Thoracic aorta (tissue), 2 donors: ENCODE measurements at regions not wholly inside any gene's neighbourhood (a gene's known extent, or its start where the extent isn't known, plus 50 kb on each side); places are given as distances from the start of the nearest gene placed in this dataset.
A peak's percentile ranks its signal among the peaks of the same experiment; 100 is the strongest.

Experiments
- ATAC-seq: fragments of 150-250 bp; one replicate; pipeline ENCODE4 v1.8.0; 2017; ENCODE audit warnings: low read depth; ENCODE audit not compliant: insufficient number of reproducible peaks, low FRiP score
- DNase-seq: peaks from one replicate; pipeline ENCODE4 v3.0.0-alpha.2; 2020; ENCODE audit warnings: low spot score
- H3K27ac ChIP-seq, 2 donors: fragments of 200-600 bp; sonication (generic); 1 replicate in 1 of 2; 2 replicates in 1 of 2; pipeline ENCODE4 v1.5.1; 2016; ENCODE audit warnings: mild to moderate bottlenecking in 2 of 2, moderate library complexity in 2 of 2
- H3K27me3 ChIP-seq: fragments of 200-600 bp; sonication (generic); replicated peaks from 2 replicates; pipeline ENCODE4 v1.6.0; 2016; ENCODE audit warnings: mild to moderate bottlenecking; ENCODE audit not compliant: insufficient read depth
- H3K36me3 ChIP-seq: fragments of 200-600 bp; sonication (generic); one replicate; pipeline ENCODE4 v1.5.1; 2016
- H3K4me1 ChIP-seq, 2 donors: fragments of 200-600 bp; sonication (generic); 1 replicate in 1 of 2; 2 replicates in 1 of 2; pipeline versions ENCODE4 v1.5.1 to v1.6.0; 2016; ENCODE audit warnings: low read depth in 2 of 2, mild to moderate bottlenecking in 1 of 2; ENCODE audit not compliant: control insufficient read depth in 1 of 2
- H3K4me3 ChIP-seq: fragments of 200-600 bp; sonication (generic); 2 replicates; pipeline ENCODE4 v1.5.1; 2016; ENCODE audit warnings: mild to moderate bottlenecking
- H3K9me3 ChIP-seq: fragments of 200-600 bp; sonication (generic); 2 replicates; pipeline ENCODE4 v1.5.1; 2016
- CTCF ChIP-seq: fragments of 200-600 bp; sonication (generic); IDR thresholded peaks from one replicate; pipeline ENCODE4 v1.5.1; 2019; ENCODE audit warnings: antibody characterized with exemption

- no peak for TF ChIP-seq CTCF
- Histone ChIP-seq H3K9me3 (no peaks in the 10 kb centered on the region), H3K27ac (peak overlapping the region in 1 of 2 donors; percentile 27), H3K4me3 (no peak overlapping the region), H3K36me3 (no peaks in the 10 kb centered on the region), H3K27me3 (no peaks in the 10 kb centered on the region), H3K4me1 (peaks cover 0 to 10% of the 10 kb centered on the region in 2 donors)
- DNase-seq (no peak), ATAC-seq (no peak)
Measured at GRCh38 chr18:22667616-22668422, 250.1 kb upstream of the CTAGE1 start.

GRCh38 chr18:22668496-22668895 lies 250.8 kb upstream of the CTAGE1 start:
- ATAC-seq (no peak), DNase-seq (no peak)
- H3K36me3 ChIP-seq = no peaks in the 10 kb centered on the region
- no peak for TF ChIP-seq CTCF
- no peak overlapping the region for H3K27ac ChIP-seq
- H3K9me3 ChIP-seq = no peaks in the 10 kb centered on the region
- peaks cover 0 to 10% of the 10 kb centered on the region in 2 donors for H3K4me1 ChIP-seq
- no peak overlapping the region for H3K4me3 ChIP-seq
- H3K27me3 ChIP-seq = no peaks in the 10 kb centered on the region

- H3K9me3 ChIP-seq = no peaks in the 10 kb centered on the region
- ATAC-seq (no peak), DNase-seq (no peak)
- peaks cover 0 to 19% of the 10 kb centered on the region in 2 donors for H3K4me1 ChIP-seq
- H3K27ac ChIP-seq = no peak overlapping the region
- H3K27me3 ChIP-seq = no peaks in the 10 kb centered on the region
- no peak overlapping the region for H3K4me3 ChIP-seq
- no peak for TF ChIP-seq CTCF
- H3K36me3 ChIP-seq = no peaks in the 10 kb centered on the region
Measured at GRCh38 chr18:22670914-22671313, 253.2 kb upstream of the CTAGE1 start.

GRCh38 chr18:22673182-22673862 lies 255.6 kb upstream of the CTAGE1 start:
- Histone ChIP-seq H3K36me3 (no peaks in the 10 kb centered on the region), H3K4me3 (no peak overlapping the region), H3K27ac (no peak overlapping the region), H3K27me3 (no peaks in the 10 kb centered on the region), H3K4me1 (peaks cover 0 to 9% of the 10 kb centered on the region in 2 donors), H3K9me3 (no peaks in the 10 kb centered on the region)
- no peak for TF ChIP-seq CTCF
- DNase-seq (no peak), ATAC-seq (no peak)

- no peaks in the 10 kb centered on the region for H3K9me3 ChIP-seq
- peak overlapping the region in 1 of 2 donors; percentile 7 for H3K27ac ChIP-seq
- no peak for TF ChIP-seq CTCF
- peaks cover 0 to 9% of the 10 kb centered on the region in 2 donors for H3K4me1 ChIP-seq
- H3K27me3 ChIP-seq = no peaks in the 10 kb centered on the region
- no peak overlapping the region for H3K4me3 ChIP-seq
- ATAC-seq (peak; percentile 80), DNase-seq (no peak)
- H3K36me3 ChIP-seq = no peaks in the 10 kb centered on the region
Measured at GRCh38 chr18:22674272-22674671, 256.6 kb upstream of the CTAGE1 start.
